GM12865 (cell line): ENCODE measurements at regions not wholly inside any gene's neighbourhood (a gene's known extent, or its start where the extent isn't known, plus 50 kb on each side); places are given as distances from the start of the nearest gene placed in this dataset.
A peak's percentile ranks its signal among the peaks of the same experiment; 100 is the strongest.

ENCODE experiments used
- DNase-seq: peaks from one replicate; pipeline ENCODE4 v3.0.0; 2010; ENCODE audit warnings: low read depth
- H3K4me3 ChIP-seq: 2 replicates; pipeline ENCODE4 v1.5.1; 2011; ENCODE audit warnings: mild to moderate bottlenecking, low read depth, low read length, control low read depth
- CTCF ChIP-seq: IDR thresholded peaks from 2 replicates; pipeline ENCODE4 v1.5.1; 2011; ENCODE audit warnings: low read length, control low read depth, low read depth, inconsistent platforms; ENCODE audit not compliant: insufficient read depth; ENCODE audit errors: missing control alignments

GRCh38 chr4:112901962-112902411 is 147.5 kb upstream of the ANK2 start:
- TF ChIP-seq CTCF: no peak
- DNase-seq: no peak
- no peak overlapping the region for H3K4me3 ChIP-seq

- DNase-seq: no peak
- no peak overlapping the region for H3K4me3 ChIP-seq
- no peak for TF ChIP-seq CTCF
Observed at GRCh38 chr4:112905728-112906127, 143.7 kb upstream of the ANK2 start.

GRCh38 chr4:112908511-112908910 is 140.9 kb upstream of the ANK2 start:
- no peak for TF ChIP-seq CTCF

GRCh38 chr4:112910109-112910736 is 139.2 kb upstream of the ANK2 start:
- TF ChIP-seq CTCF: no peak
- peak overlapping the region; percentile 36 for H3K4me3 ChIP-seq
- DNase-seq: no peak

More at GRCh38 chr4:112908511-112908910, 140.9 kb upstream of the ANK2 start:
- DNase-seq: no peak
- H3K4me3 ChIP-seq: no peak overlapping the region

GRCh38 chr4:112916868-112917267 is 132.6 kb upstream of the ANK2 start:
- no peak overlapping the region for H3K4me3 ChIP-seq
- TF ChIP-seq CTCF: no peak
- DNase-seq: no peak

- no peak for DNase-seq
- H3K4me3 ChIP-seq: no peak overlapping the region
- no peak for TF ChIP-seq CTCF
Observed at GRCh38 chr4:112923516-112923915, 125.9 kb upstream of the ANK2 start.

GRCh38 chr4:112926819-112927218 is 122.6 kb upstream of the ANK2 start:
- no peak for TF ChIP-seq CTCF
- DNase-seq: peak; percentile 8
- no peak overlapping the region for H3K4me3 ChIP-seq
